Choroid plexus epithelial cell (primary cell): ENCODE measurements at regions not wholly inside any gene's neighbourhood (a gene's known extent, or its start where the extent isn't known, plus 50 kb on each side); places are given as distances from the start of the nearest gene placed in this dataset.

ENCODE experiments used
- DNase-seq: peaks from one replicate; pipeline ENCODE4 v3.0.0-alpha.2; 2010; ENCODE audit warnings: low read depth
- H3K4me3 ChIP-seq: 2 replicates; pipeline ENCODE4 v1.5.1; 2011; ENCODE audit warnings: low read depth, mild to moderate bottlenecking, control low read depth, low read length, moderate library complexity
- CTCF ChIP-seq: conservative IDR thresholded peaks from 2 replicates; pipeline ENCODE4 v1.5.1; 2011; ENCODE audit warnings: low read depth, mild to moderate bottlenecking, control low read depth, inconsistent platforms, low read length, moderate library complexity

DNA sequence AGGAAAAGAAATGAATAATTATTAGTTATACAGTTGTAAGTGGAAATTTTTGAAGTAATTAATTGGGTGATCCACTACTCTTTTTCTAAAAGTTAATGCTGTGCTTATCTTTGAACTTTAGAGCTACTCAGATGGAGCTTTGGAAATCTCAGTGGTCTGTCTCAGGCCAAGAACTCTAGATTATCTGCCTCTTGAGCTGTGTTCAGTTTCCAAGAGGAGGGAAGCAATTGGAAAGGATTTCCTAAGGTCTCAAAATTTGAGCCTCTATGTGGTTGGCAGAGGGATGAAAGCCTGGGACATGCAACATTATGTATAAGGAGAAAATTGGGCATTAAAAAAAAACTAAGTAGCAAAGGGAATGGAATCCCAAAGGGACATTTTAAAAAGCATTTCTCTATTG lies 334.0 kb upstream of the PRICKLE1 start:
- DNase-seq: no peak
- no peak for TF ChIP-seq CTCF
- H3K4me3 ChIP-seq: no peak overlapping the region

- no peak overlapping the region for H3K4me3 ChIP-seq
- no peak for TF ChIP-seq CTCF
- no peak for DNase-seq
These were observed 333.6 kb upstream of the PRICKLE1 start for GRCh38 chr12:42923156-42923555.

DNA sequence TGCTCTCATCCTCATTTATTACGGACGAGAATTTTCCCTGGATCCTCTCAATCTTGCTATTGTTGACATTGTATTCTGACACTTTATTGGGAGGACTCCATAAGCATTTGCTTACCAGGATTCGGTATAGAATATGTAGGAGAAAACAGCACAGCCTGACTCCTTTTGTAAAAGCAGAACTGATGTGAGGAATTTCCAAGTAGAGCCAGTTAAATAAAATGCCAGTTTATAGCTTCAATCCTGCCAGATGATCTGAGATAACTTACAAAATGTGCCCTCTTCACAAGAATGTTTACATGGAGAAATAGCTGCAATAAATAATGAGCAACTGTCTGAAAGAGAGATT lies 332.9 kb upstream of the PRICKLE1 start:
- DNase-seq: no peak
- no peak for TF ChIP-seq CTCF
- no peak overlapping the region for H3K4me3 ChIP-seq

DNA sequence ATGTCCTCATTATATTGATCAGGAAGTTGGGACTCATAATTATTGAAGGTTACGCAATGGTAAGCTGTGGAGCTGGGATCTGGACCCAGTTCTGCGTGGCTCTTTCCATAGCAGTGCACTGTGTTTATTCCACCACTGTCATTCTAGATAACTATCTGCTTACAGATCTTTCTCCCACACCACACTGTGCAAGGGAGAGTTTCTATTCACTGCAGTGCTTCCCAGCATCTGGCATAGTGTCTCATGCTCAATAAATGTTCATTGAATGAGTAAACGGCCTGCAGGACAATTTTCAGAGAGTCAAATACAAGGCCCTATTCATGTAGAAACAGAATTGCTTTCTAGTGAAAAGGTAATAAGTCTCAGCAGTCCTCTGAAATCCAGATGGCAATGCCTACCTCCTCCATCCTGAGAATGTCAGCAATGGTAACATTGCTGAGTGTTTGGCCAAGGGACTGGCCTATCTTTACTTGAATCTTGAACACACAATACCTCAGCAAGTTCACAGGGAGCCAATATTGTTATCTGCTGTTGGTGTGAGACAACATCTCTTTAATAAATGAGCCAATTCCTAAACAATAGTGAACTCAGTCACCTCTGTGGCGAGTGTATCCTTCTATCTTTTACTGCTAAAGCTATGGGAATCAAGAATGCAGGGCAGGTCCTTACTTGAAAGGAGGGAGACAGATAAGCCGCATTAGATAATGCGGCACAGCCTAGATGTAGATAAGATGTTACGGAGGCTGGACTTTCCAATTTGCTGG lies 332.4 kb upstream of the PRICKLE1 start:
- peak; percentile 17 for DNase-seq
- no peak for TF ChIP-seq CTCF
- H3K4me3 ChIP-seq: no peak overlapping the region

- TF ChIP-seq CTCF: no peak
- DNase-seq: no peak
- H3K4me3 ChIP-seq: no peak overlapping the region
These were observed 330.1 kb upstream of the PRICKLE1 start for GRCh38 chr12:42919691-42920090.

DNA sequence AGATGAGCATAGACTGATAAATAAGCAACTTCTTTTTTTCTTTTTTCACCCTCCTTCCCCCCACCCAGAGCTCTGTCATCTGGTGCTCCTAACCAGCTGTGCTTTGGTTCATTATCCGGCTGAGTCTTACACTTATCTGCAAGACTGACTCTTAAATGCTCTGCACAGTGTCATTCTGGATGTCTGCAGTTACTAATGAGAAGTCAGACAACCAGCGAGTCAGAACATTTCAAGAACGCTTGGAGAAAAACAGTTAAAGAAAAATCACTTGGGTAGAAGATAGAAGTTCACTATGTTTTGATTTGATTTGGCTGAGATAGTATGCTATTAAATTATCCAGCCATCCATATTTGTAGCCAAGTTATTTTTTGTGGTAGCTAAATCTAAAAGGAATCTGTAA lies 328.9 kb upstream of the PRICKLE1 start:
- DNase-seq: no peak
- no peak for TF ChIP-seq CTCF
- no peak overlapping the region for H3K4me3 ChIP-seq

- no peak overlapping the region for H3K4me3 ChIP-seq
- no peak for TF ChIP-seq CTCF
- DNase-seq: no peak
These were observed 326.6 kb upstream of the PRICKLE1 start for GRCh38 chr12:42916143-42916542.
